GM12878 (cell line): ENCODE measurements at regions not wholly inside any gene's neighbourhood (a gene's known extent, or its start where the extent isn't known, plus 50 kb on each side); places are given as distances from the start of the nearest gene placed in this dataset.

Experiments
- ATAC-seq: fragments of 200-7000 bp; cut with Tn5 transposase; 3 replicates; pipeline ENCODE4 v1.9.1; 2020; ENCODE audit warnings: mild to moderate bottlenecking, moderate library complexity
- BruUV-seq: library from RNA; stranded (reverse); fragments of 400-500 nt; replicated peaks from 2 replicates; lab custom pipeline; 2021; lab: Mats Ljungman, UMichigan
- CTCF ChIA-PET: fragments of 300-600 bp; sonication (Branson Sonifier 250); formaldehyde crosslinking; extraction: SDS; loops from one replicate; lab custom pipeline; 2021; ENCODE audit warnings: inconsistent platforms; lab: Yijun Ruan, JAX
- POLR2A ChIA-PET: fragments of 350-600 bp; formaldehyde crosslinking; extraction: SDS; loops from one replicate; lab custom pipeline; 2021; ENCODE audit warnings: inconsistent platforms; lab: Charles Lee
- RAD21 ChIA-PET: fragments of 300-600 bp; sonication (Branson Sonifier 250); formaldehyde crosslinking; loops from one replicate; lab custom pipeline; 2023; ENCODE audit warnings: antibody characterized with exemption; ENCODE audit not compliant: unreplicated experiment; lab: Charles Lee
- SMC1A ChIA-PET: fragments of 300-600 bp; sonication (Branson Sonifier 250); formaldehyde crosslinking; loops from one replicate; lab custom pipeline; 2023; ENCODE audit not compliant: unreplicated experiment, uncharacterized antibody; lab: Charles Lee
- DNase-seq: peaks from one replicate; pipeline ENCODE4 v3.0.0-alpha.2; 2011; ENCODE audit warnings: low read depth, low spot score
- FAIRE-seq: peaks from 3 replicates; lab custom pipeline; 2011; peaks lifted over from hg19 to GRCh38; lab: Jason Lieb, UNC
- H2AFZ ChIP-seq: 2 replicates; pipeline ENCODE4 v1.6.0; 2011; ENCODE audit warnings: low read depth, low read length, control low read depth; ENCODE audit not compliant: control insufficient read depth
- H3K27ac ChIP-seq: 2 replicates; pipeline ENCODE4 v1.5.1; 2011; ENCODE audit warnings: control low read depth; ENCODE audit not compliant: control insufficient read depth, insufficient read depth
- H3K27me3 ChIP-seq, 2 experiments: replicated peaks in 1 of 2; 2 replicates each; pipeline versions ENCODE4 v1.6.0 to v1.6.1; 2011; ENCODE audit warnings: low read length in 1 of 2; ENCODE audit not compliant: control insufficient read depth in 2 of 2, insufficient read depth in 2 of 2
- H3K36me3 ChIP-seq, 2 experiments: 2 replicates each; pipeline ENCODE4 v1.5.1; 2011; ENCODE audit warnings: low read length in 1 of 2; ENCODE audit not compliant: control insufficient read depth in 2 of 2, insufficient read depth in 2 of 2
- H3K4me1 ChIP-seq: 2 replicates; pipeline ENCODE4 v1.6.1; 2011; ENCODE audit warnings: mild to moderate bottlenecking, low read length, moderate library complexity, mixed read lengths; ENCODE audit not compliant: control insufficient read depth, insufficient read depth
- H3K4me2 ChIP-seq: 2 replicates; pipeline ENCODE4 v1.6.0; 2011; ENCODE audit warnings: control low read depth; ENCODE audit not compliant: control insufficient read depth, insufficient read depth
- H3K4me3 ChIP-seq: fragments of 200-600 bp; sonication (generic); 2 replicates; pipeline ENCODE4 v1.5.1; 2016
- H3K79me2 ChIP-seq: 2 replicates; pipeline ENCODE4 v1.6.0; 2011; ENCODE audit warnings: low read length; ENCODE audit not compliant: control insufficient read depth, insufficient read depth
- H3K9ac ChIP-seq: 2 replicates; pipeline ENCODE4 v1.8.0; 2011; ENCODE audit warnings: low read length, control low read depth, mixed read lengths; ENCODE audit not compliant: control insufficient read depth, insufficient read depth
- H3K9me3 ChIP-seq: replicated peaks from 3 replicates; pipeline ENCODE4 v1.5.1; 2011; ENCODE audit warnings: mild to moderate bottlenecking, low read length; ENCODE audit not compliant: control insufficient read depth, insufficient read depth
- H4K20me1 ChIP-seq: 2 replicates; pipeline ENCODE4 v1.6.0; 2011; ENCODE audit not compliant: control insufficient read depth, insufficient read depth
- BACH1 ChIP-seq: fragments of 450-650 bp; IDR thresholded peaks from 2 replicates; pipeline ENCODE4 v1.6.1; 2017; ENCODE audit warnings: mild to moderate bottlenecking, borderline replicate concordance
- BHLHE40 ChIP-seq, 2 experiments: fragments of 450-650 bp in 1 of 2; IDR thresholded peaks; 2 replicates each; pipeline ENCODE4 v1.6.1; 2011 to 2017; ENCODE audit warnings: low read depth in 2 of 2, borderline replicate concordance in 1 of 2, improper control_type of control experiment in 1 of 2, low read length in 1 of 2, mild to moderate bottlenecking in 1 of 2
- CHD2 ChIP-seq: IDR thresholded peaks from 2 replicates; pipeline ENCODE4 v1.6.1; 2011; ENCODE audit warnings: low read depth, low read length, improper control_type of control experiment, borderline replicate concordance
- EGR1 ChIP-seq, 2 experiments: IDR thresholded peaks; 1 replicate in 1 of 2; 2 replicates in 1 of 2; pipeline ENCODE4 v1.6.1; 2011 to 2012; ENCODE audit warnings: low read depth in 2 of 2, low read length in 2 of 2, borderline replicate concordance in 1 of 2, mild to moderate bottlenecking in 1 of 2, moderate library complexity in 1 of 2
- EP300 ChIP-seq, 2 experiments: fragments of 150-350 bp in 1 of 2; IDR thresholded peaks; 2 replicates each; pipeline ENCODE4 v1.6.1; 2011 to 2012; ENCODE audit warnings: low read depth in 2 of 2, low read length in 2 of 2, borderline replicate concordance in 1 of 2, improper control_type of control experiment in 1 of 2, inconsistent platforms in 1 of 2; ENCODE audit not compliant: control insufficient read depth in 1 of 2
- ESRRA ChIP-seq: IDR thresholded peaks from 2 replicates; pipeline ENCODE4 v1.6.1; 2012; ENCODE audit warnings: mild to moderate bottlenecking, low read length, improper control_type of control experiment
- KAT2A ChIP-seq: conservative IDR thresholded peaks from 2 replicates; pipeline ENCODE4 v1.6.1; 2011; ENCODE audit warnings: low read depth, low read length; ENCODE audit not compliant: control insufficient read depth
- MXI1 ChIP-seq: fragments of 150-350 bp; IDR thresholded peaks from 2 replicates; pipeline ENCODE4 v1.6.1; 2011; ENCODE audit warnings: low read depth, mild to moderate bottlenecking, inconsistent platforms, low read length, improper control_type of control experiment
- NFIC ChIP-seq: IDR thresholded peaks from 2 replicates; pipeline ENCODE4 v1.6.1; 2012; ENCODE audit warnings: low read depth, mild to moderate bottlenecking, inconsistent platforms, low read length, moderate library complexity
- SREBF1 ChIP-seq: IDR thresholded peaks from 2 replicates; pipeline ENCODE4 v1.6.1; 2012; ENCODE audit warnings: mild to moderate bottlenecking, low read length
- WGBS: methylation state at CpG from one replicate; pipeline ENCODE4 v1.1.6; 2016; ENCODE audit warnings: low lambda C conversion rate; ENCODE audit not compliant: insufficient replicate concordance, insufficient coverage; ENCODE audit errors: missing lambda C conversion rate; 5-methylcytosine and 5-hydroxymethylcytosine counted together
- in situ Hi-C: fragments of 300-500 bp; cut with MboI; formaldehyde crosslinking; loops from 9 replicates; pipeline ENCODE4 v1.14.3; 2018; ENCODE audit warnings: mixed read lengths
- intact Hi-C: fragments of 100-400 bp; cut with micrococcal nuclease; formaldehyde crosslinking; loops from one replicate; pipeline ENCODE4 v1.14.2; 2022; ENCODE audit not compliant: unreplicated experiment
- TF ChIP-seq, protein P1 (sequence below), 3 experiments: IDR thresholded peaks in 2 of 3; conservative IDR thresholded peaks in 1 of 3; 2 replicates each; pipeline ENCODE4 v1.5.1; 2011; ENCODE audit warnings: low read depth in 3 of 3, low read length in 3 of 3, mild to moderate bottlenecking in 3 of 3, control low read depth in 2 of 3, moderate library complexity in 2 of 3, inconsistent platforms in 1 of 3, mixed read lengths in 1 of 3; ENCODE audit not compliant: control insufficient read depth in 2 of 3, insufficient read depth in 1 of 3; ENCODE audit errors: extremely low read depth in 1 of 3
- TF ChIP-seq, protein P2 (sequence below): fragments of 450-650 bp; conservative IDR thresholded peaks from 2 replicates; pipeline ENCODE4 v1.6.1; 2017; ENCODE audit warnings: mild to moderate bottlenecking, moderate library complexity

DNA sequence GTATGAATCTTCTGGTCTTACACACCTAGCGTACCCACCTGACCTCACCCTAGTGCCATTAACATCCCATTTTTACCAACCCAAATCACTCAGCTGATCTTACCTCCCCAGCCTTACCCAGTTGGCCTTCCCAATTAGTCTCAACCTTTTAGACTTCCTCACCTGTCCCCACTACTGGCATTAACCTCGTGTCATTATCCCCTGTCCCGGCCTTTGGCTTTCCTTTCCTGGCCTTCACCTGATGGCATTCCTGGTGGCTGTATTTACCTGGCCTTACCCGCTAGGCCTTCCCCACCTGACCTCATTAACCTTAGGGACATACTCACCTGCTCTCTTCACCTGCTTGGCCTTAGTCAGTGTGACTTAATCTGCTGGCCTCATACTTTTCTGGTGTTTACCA is 104.1 kb downstream of the IL12A start:
- DNase-seq = no peak
- no peak overlapping the region for H3K27ac ChIP-seq
- CTCF ChIA-PET = no interaction called here
- RAD21 ChIA-PET = no interaction called here
- no peaks in the 10 kb centered on the region for H3K27me3 ChIP-seq
- H3K4me2 ChIP-seq = no peak overlapping the region
- no peak for ATAC-seq
- H3K9ac ChIP-seq = no peak overlapping the region
- 83% methylated on average over 4 of the region's 4 CpGs for WGBS
- SMC1A ChIA-PET = interaction anchor here (0.6 to 1.3 kb wide), 2 partner anchors 47 to 1190 kb away, joined by 4 read pairs; no protein-coding TSS in a partner anchor
- intact Hi-C loops (no loop called here), in situ Hi-C loops (no loop called here)
- no peaks in the 10 kb centered on the region for H3K9me3 ChIP-seq
- no peak overlapping the region for H3K4me3 ChIP-seq
- no peaks in the 10 kb centered on the region for H4K20me1 ChIP-seq
- H3K36me3 ChIP-seq = no peaks in the 10 kb centered on the region
- no TSS peak for BruUV-seq
- no peaks in the 10 kb centered on the region for H3K4me1 ChIP-seq
- no peak for TF ChIP-seq BHLHE40 (IDR thresholded peaks at IDR 0.05; ENCODE audit: borderline replicate concordance in 1 of 2, low read depth in 2 of 2, low read length in 1 of 2)
- POLR2A ChIA-PET = no interaction called here
- no peaks in the 10 kb centered on the region for H3K79me2 ChIP-seq
- no peak for FAIRE-seq
- no peak overlapping the region for H2AFZ ChIP-seq

DNA sequence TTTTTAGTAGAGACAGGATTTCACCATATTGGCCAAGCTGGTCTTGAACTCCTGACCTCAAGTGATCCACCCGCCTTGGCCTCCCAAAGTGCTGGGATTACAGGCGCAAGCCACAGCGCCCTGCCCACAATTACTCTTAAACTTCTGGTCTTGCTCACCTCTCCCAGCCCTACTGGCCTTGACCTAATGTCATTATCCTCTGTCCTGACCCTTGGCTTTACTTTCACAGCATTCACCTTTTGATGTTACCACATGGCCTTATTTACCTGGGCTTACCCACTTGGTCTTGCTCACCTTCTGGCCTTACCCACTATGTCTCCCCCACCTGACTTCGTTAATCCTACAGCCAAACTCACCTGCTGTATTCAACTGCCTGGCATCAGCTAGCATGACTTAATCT is 105.9 kb downstream of the IL12A start:
- intact Hi-C loops = no loop called here
- H3K4me1 ChIP-seq = peaks cover 13% of the 10 kb centered on the region
- no peak for ATAC-seq
- BruUV-seq = no TSS peak
- 60% methylated on average over 4 of the region's 4 CpGs for WGBS
- no peak overlapping the region for H3K4me2 ChIP-seq
- no peak overlapping the region for H3K9ac ChIP-seq
- SMC1A ChIA-PET = no interaction called here
- H3K9me3 ChIP-seq = no peaks in the 10 kb centered on the region
- no peak overlapping the region for H3K4me3 ChIP-seq
- no peak overlapping the region for H2AFZ ChIP-seq
- FAIRE-seq = no peak
- in situ Hi-C loops = no loop called here
- CTCF ChIA-PET = interaction anchor here (1.6 kb wide), 1 partner anchor 62 kb away, joined by 5 read pairs; no protein-coding TSS in a partner anchor
- DNase-seq = no peak
- RAD21 ChIA-PET = no interaction called here
- no peak overlapping the region for H3K27ac ChIP-seq
- H4K20me1 ChIP-seq = no peaks in the 10 kb centered on the region
- H3K36me3 ChIP-seq = no peaks in the 10 kb centered on the region
- TF ChIP-seq CHD2 (no peak), EGR1 (IDR thresholded peaks at IDR 0.05; ENCODE audit: borderline replicate concordance in 1 of 2, low read depth in 2 of 2, low read length in 2 of 2) (no peak), MXI1 (no peak), ESRRA (no peak), NFIC (no peak), SREBF1 (no peak), BACH1 (no peak), KAT2A (no peak), EP300 (IDR thresholded peaks at IDR 0.05; ENCODE audit: borderline replicate concordance in 1 of 2, control insufficient read depth in 1 of 2, low read depth in 2 of 2, low read length in 2 of 2) (no peak)
- TF ChIP-seq, protein P1, sequence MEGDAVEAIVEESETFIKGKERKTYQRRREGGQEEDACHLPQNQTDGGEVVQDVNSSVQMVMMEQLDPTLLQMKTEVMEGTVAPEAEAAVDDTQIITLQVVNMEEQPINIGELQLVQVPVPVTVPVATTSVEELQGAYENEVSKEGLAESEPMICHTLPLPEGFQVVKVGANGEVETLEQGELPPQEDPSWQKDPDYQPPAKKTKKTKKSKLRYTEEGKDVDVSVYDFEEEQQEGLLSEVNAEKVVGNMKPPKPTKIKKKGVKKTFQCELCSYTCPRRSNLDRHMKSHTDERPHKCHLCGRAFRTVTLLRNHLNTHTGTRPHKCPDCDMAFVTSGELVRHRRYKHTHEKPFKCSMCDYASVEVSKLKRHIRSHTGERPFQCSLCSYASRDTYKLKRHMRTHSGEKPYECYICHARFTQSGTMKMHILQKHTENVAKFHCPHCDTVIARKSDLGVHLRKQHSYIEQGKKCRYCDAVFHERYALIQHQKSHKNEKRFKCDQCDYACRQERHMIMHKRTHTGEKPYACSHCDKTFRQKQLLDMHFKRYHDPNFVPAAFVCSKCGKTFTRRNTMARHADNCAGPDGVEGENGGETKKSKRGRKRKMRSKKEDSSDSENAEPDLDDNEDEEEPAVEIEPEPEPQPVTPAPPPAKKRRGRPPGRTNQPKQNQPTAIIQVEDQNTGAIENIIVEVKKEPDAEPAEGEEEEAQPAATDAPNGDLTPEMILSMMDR (IDR thresholded peaks at IDR 0.05 in 2 of 3, conservative IDR thresholded peaks at IDR 0.05 in 1 of 3; ENCODE audit: control insufficient read depth in 2 of 3, extremely low read depth in 1 of 3, insufficient read depth in 1 of 3, low read depth in 3 of 3, low read length in 3 of 3) = no peak
- TF ChIP-seq, protein P2, sequence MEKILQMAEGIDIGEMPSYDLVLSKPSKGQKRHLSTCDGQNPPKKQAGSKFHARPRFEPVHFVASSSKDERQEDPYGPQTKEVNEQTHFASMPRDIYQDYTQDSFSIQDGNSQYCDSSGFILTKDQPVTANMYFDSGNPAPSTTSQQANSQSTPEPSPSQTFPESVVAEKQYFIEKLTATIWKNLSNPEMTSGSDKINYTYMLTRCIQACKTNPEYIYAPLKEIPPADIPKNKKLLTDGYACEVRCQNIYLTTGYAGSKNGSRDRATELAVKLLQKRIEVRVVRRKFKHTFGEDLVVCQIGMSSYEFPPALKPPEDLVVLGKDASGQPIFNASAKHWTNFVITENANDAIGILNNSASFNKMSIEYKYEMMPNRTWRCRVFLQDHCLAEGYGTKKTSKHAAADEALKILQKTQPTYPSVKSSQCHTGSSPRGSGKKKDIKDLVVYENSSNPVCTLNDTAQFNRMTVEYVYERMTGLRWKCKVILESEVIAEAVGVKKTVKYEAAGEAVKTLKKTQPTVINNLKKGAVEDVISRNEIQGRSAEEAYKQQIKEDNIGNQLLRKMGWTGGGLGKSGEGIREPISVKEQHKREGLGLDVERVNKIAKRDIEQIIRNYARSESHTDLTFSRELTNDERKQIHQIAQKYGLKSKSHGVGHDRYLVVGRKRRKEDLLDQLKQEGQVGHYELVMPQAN = no peak
- no peaks in the 10 kb centered on the region for H3K27me3 ChIP-seq
- POLR2A ChIA-PET = interaction anchor here (0.6 kb wide), 1 partner anchor 418 kb away, joined by 3 read pairs; no protein-coding TSS in a partner anchor
- H3K79me2 ChIP-seq = no peaks in the 10 kb centered on the region
